T-helper 17 cell (primary cell): ENCODE measurements at regions not wholly inside any gene's neighbourhood (a gene's known extent, or its start where the extent isn't known, plus 50 kb on each side); places are given as distances from the start of the nearest gene placed in this dataset.
"Not testable (repeated sequence)": the region's sequence is repeated elsewhere in the genome, so short reads cannot be mapped to it uniquely, and the experiment has no call there.

ENCODE experiments used
- ATAC-seq: fragments of 150-1000 bp; cut with Tn5 transposase; 2 replicates; pipeline ENCODE4 v1.10.0; 2021; ENCODE audit warnings: mild to moderate bottlenecking, moderate library complexity
- DNase-seq, 3 donors: peaks; one replicate each; pipeline versions ENCODE4 v3.0.0 to v3.0.0-alpha.2; 2020 to 2021
- H3K9me3 ChIP-seq: one replicate; pipeline ENCODE4 v1.7.0; 2013; ENCODE audit warnings: low read length, mild to moderate bottlenecking; ENCODE audit not compliant: control insufficient read depth, poor library complexity, severe bottlenecking
- H3K27ac Mint-ChIP-seq: one replicate; pipeline ENCODE4 v1.8.0; 2022; ENCODE audit warnings: mild to moderate bottlenecking, moderate library complexity, mixed read lengths
- H3K27me3 Mint-ChIP-seq: one replicate; pipeline ENCODE4 v1.8.0; 2022; ENCODE audit warnings: mixed read lengths
- H3K36me3 Mint-ChIP-seq: one replicate; pipeline ENCODE4 v1.8.0; 2022; ENCODE audit warnings: low read depth, mixed read lengths
- H3K4me1 Mint-ChIP-seq: one replicate; pipeline ENCODE4 v1.8.0; 2022; ENCODE audit warnings: mild to moderate bottlenecking, mixed read lengths
- H3K4me3 Mint-ChIP-seq: one replicate; pipeline ENCODE4 v1.8.0; 2022; ENCODE audit warnings: mild to moderate bottlenecking, moderate library complexity, mixed read lengths

DNA sequence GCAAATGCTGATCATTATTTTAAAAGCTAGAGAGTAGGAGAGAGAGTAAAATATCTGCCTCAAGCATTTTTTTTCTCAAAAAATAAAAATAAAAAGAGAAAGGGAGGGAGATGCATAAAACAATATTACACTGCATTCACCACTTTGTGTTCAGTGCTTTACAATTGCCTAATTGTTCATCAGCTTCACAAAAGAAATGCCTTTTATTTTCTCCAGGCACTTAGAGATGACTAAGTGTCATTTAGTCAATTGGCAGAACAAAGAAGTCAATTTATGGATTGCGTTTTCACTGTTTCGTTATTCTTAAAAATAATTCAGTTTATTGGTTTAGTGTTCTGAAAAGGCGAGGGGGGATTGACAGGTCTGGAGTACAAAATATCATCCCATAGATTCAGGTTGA, 232.5 kb upstream of the CCNH start:
- no peaks in the 10 kb centered on the region for H3K27me3 Mint-ChIP-seq
- no peaks in the 10 kb centered on the region for H3K4me1 Mint-ChIP-seq
- no peaks in the 10 kb centered on the region for H3K36me3 Mint-ChIP-seq
- no peak overlapping the region for H3K27ac Mint-ChIP-seq
- no peak for DNase-seq
- H3K4me3 Mint-ChIP-seq: no peak overlapping the region
- no peaks in the 10 kb centered on the region for H3K9me3 ChIP-seq
- ATAC-seq: no peak

DNA sequence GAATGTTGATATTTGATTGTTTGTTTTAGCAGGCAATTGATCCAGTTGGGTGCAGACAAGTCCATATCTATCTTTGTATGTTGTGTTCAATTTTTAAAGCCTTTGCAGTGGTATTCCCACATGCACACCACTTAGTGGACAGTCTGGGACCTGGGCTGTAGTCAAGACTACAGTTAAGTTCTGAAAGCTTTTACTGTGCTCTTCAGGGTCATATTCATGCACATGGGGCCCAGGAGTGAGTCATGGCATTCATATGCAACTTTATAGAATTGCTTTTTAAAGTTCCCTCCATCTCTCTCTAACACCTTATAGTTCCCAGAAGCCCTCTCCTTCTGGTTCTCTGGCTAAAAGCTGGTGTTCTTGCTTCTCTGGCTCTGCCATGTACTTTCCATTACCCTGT, 228.2 kb upstream of the CCNH start:
- ATAC-seq: no peak
- DNase-seq: no peak
- no peak overlapping the region for H3K4me3 Mint-ChIP-seq
- no peaks in the 10 kb centered on the region for H3K27me3 Mint-ChIP-seq
- no peak overlapping the region for H3K27ac Mint-ChIP-seq
- H3K9me3 ChIP-seq: no peaks in the 10 kb centered on the region
- no peaks in the 10 kb centered on the region for H3K4me1 Mint-ChIP-seq
- no peaks in the 10 kb centered on the region for H3K36me3 Mint-ChIP-seq

DNA sequence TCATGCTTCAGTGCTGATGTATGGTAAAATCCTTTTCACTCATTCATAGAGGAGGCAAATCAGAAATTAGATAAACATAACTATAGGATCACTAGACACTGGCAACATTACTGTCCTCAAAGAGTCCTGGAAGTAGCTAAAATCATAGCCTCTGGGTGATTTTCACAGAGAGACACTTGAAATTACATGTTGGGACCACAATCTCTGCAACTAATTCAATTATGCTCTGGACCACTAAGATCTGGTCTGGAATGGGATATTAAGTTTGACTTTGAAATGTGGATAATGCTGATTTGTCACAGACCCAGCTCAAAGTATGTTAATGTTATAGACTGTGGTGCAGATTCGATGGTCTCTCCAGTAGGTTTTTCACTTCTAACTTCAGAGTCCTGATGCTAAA, 214.6 kb upstream of the CCNH start:
- no peaks in the 10 kb centered on the region for H3K9me3 ChIP-seq
- Mint-ChIP-seq H3K36me3 (no peaks in the 10 kb centered on the region), H3K27me3 (peaks cover 9% of the 10 kb centered on the region), H3K4me3 (no peak overlapping the region), H3K4me1 (no peaks in the 10 kb centered on the region), H3K27ac (no peak overlapping the region)
- ATAC-seq (no peak), DNase-seq (no peak)

DNA sequence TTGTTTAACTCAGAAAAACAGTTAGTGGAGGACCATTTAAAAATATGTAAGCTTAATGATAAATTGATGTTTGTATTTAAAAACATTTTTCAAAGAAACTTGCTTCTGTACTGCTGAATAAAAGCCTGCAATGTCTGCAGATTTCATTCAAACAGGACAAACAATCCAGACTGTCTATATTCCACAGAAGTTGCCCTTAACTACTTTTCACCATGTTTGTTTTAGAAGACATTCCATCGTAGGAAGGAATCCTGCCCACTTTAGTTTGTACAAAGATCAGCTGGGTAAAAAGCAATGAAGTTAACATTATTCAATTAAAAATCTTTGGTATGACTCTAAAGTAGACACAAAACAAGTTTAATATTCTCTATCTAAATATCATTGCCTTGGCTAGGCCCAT, 195.7 kb upstream of the CCNH start:
- ATAC-seq (no peak), DNase-seq (no peak)
- Mint-ChIP-seq H3K4me3 (no peak overlapping the region), H3K27me3 (peaks cover 16% of the 10 kb centered on the region), H3K27ac (no peak overlapping the region), H3K4me1 (no peaks in the 10 kb centered on the region), H3K36me3 (no peaks in the 10 kb centered on the region)
- H3K9me3 ChIP-seq: no peaks in the 10 kb centered on the region

DNA sequence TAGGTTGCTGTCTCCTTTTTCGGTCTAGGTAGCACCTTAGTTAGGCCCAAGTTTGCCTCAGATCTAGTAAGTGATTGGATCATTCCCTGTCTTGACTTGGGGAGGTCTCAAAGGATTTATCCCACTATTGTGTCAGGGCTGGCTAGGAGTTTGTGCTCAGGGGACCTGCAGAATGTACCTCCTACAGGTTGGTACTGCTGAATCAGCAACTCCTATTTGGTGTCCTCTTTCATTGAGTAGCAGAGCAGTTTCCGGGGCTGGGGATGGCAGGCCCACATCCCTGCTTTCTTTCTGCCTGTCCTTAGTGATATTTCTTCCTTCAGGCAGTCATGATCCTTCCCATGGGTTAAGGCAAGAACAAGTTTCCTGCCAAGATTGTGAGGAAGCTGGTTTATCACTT, 192.9 kb upstream of the CCNH start:
- peaks cover 8% of the 10 kb centered on the region for H3K27me3 Mint-ChIP-seq
- DNase-seq (no peak), ATAC-seq (no peak)
- H3K9me3 ChIP-seq: no peaks in the 10 kb centered on the region
- H3K36me3 Mint-ChIP-seq: no peaks in the 10 kb centered on the region
- no peak overlapping the region for H3K4me3 Mint-ChIP-seq
- H3K27ac Mint-ChIP-seq: no peak overlapping the region
- H3K4me1 Mint-ChIP-seq: no peaks in the 10 kb centered on the region

DNA sequence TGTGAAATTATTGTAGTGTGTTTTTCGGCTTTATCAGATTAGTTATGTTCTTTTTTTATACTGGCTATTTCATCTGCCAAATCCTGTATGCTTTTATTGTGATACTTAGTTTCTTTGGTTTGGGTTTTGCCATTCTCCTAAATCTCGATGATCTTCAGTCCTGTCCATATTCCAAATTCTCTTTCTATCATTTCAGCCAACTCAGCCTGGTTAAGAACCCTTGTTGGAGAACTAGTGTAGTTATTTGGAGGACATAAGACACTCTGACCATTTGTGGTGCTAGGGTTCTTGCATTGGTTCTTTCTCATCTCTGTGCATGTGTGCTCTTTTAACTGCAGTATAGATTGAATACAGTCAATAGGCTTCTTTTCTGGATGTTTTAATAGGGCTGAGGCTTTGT, 187.0 kb upstream of the CCNH start:
- ATAC-seq: no peak
- H3K27me3 Mint-ChIP-seq: no peaks in the 10 kb centered on the region
- no peak for DNase-seq
- H3K4me1 Mint-ChIP-seq: no peaks in the 10 kb centered on the region
- no peak overlapping the region for H3K27ac Mint-ChIP-seq
- no peak overlapping the region for H3K4me3 Mint-ChIP-seq
- H3K9me3 ChIP-seq: no peaks in the 10 kb centered on the region
- no peaks in the 10 kb centered on the region for H3K36me3 Mint-ChIP-seq

DNA sequence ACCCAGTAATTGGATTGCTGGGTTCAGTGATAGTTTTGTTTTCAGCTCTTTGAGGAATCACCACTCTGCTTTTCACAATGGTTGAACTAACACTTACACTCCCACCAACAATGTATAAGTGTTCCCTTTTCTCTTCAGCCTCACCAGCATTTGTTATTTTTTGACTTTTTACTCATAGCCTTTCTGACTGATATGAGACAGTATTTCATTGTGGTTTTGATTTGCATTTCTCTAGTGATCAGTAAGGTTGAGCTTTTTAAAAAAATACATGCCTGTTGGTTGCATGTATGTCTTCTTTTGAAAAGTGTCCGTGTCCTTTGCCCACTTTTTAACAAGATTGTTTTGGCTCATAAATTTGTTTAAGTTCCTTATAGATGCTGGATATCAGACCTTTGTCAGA, 185.7 kb upstream of the CCNH start:
- ATAC-seq (no peak), DNase-seq (no peak)
- Mint-ChIP-seq H3K27me3 (no peaks in the 10 kb centered on the region), H3K36me3 (no peaks in the 10 kb centered on the region), H3K27ac (no peak overlapping the region), H3K4me3 (no peak overlapping the region), H3K4me1 (no peaks in the 10 kb centered on the region)
- no peaks in the 10 kb centered on the region for H3K9me3 ChIP-seq

DNA sequence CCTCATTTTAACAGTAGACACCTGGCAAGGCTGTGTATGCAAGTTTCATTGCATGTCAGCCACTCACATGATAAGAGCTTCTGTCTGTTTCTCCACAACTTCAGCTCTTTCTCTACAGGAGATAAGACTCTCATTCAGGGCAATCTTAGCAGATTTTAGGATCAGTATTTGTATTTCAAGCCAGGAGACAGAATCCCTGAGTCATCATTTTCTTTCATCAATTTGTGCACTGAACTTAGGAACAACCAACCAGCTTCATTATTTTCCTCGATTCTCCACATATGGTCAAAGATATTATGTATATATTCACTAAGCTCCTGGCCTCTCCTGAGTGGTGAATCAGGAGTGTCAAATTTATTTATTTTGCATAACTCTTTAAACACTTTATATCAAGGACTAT, 181.8 kb upstream of the CCNH start:
- DNase-seq (no peak), ATAC-seq (no peak)
- peaks cover 9% of the 10 kb centered on the region for H3K27me3 Mint-ChIP-seq
- no peak overlapping the region for H3K27ac Mint-ChIP-seq
- no peaks in the 10 kb centered on the region for H3K9me3 ChIP-seq
- H3K36me3 Mint-ChIP-seq: no peaks in the 10 kb centered on the region
- H3K4me1 Mint-ChIP-seq: no peaks in the 10 kb centered on the region
- H3K4me3 Mint-ChIP-seq: no peak overlapping the region

DNA sequence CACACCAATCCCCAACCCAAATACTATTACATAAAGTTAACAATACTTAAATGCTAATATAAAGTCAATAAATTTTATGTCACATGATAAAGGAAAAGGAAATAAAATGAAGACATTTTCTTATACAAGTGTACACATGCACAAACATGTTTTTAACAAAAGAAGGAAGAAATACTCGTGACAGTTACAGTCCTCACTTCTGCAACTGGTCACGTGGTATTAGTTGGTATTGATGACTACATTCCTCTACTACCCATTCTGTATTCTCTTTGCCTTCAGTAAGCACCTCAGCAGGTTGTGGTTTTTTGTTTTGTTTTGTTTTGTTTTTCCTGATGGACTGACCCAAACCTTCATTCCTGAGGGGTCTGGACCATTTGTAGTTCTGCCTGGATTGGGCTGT, 176.9 kb upstream of the CCNH start:
- no peak for DNase-seq
- H3K27ac Mint-ChIP-seq: no peak overlapping the region
- no peaks in the 10 kb centered on the region for H3K4me1 Mint-ChIP-seq
- H3K36me3 Mint-ChIP-seq: no peaks in the 10 kb centered on the region
- no peak for ATAC-seq
- H3K27me3 Mint-ChIP-seq: peaks cover 9% of the 10 kb centered on the region
- H3K4me3 Mint-ChIP-seq: no peak overlapping the region
- H3K9me3 ChIP-seq: no peaks in the 10 kb centered on the region

DNA sequence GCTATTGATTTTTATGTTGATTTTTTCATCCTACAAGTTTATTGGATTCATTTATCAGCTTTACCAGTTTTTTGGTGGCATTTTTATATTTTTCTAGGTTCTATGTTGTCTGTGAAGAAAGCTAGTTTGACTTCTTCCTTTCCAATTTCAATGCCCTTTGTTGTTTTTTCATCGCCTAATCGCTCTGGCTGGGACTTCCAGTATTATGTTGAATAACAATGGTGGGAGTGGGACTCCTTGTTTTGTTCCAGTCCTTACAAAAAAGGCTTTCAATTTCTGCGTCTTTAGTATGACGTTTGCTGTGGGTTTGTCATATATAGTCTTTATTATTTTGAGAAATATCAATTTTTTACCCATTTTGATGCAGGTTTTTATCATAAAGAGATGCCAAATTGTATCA, 175.6 kb upstream of the CCNH start:
- no peaks in the 10 kb centered on the region for H3K36me3 Mint-ChIP-seq
- ATAC-seq (no peak), DNase-seq (no peak)
- peaks cover 9% of the 10 kb centered on the region for H3K27me3 Mint-ChIP-seq
- H3K27ac Mint-ChIP-seq: no peak overlapping the region
- H3K4me3 Mint-ChIP-seq: no peak overlapping the region
- no peaks in the 10 kb centered on the region for H3K9me3 ChIP-seq
- no peaks in the 10 kb centered on the region for H3K4me1 Mint-ChIP-seq

DNA sequence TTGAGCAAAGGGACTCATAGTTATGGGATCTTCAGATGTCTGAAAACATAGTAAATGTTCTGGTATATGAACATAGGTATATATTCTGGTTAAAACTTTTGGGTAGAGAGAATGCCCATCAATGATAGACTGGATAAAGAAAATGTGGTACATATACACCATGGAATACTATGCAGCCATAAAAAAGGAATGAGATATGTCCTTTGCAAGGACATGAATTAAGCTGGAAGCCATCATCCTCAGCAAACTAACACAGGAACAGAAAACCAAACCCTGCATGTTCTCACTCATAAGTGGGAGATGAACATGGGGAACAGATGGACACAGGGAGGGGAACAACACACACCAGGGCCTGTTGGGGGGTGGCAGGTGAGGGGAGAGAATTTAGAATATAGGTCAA, 171.0 kb upstream of the CCNH start:
- not testable (repeated sequence) for H3K9me3 ChIP-seq, DNase-seq, H3K36me3 Mint-ChIP-seq, H3K4me1 Mint-ChIP-seq, H3K4me3 Mint-ChIP-seq, ATAC-seq, H3K27ac Mint-ChIP-seq, H3K27me3 Mint-ChIP-seq

DNA sequence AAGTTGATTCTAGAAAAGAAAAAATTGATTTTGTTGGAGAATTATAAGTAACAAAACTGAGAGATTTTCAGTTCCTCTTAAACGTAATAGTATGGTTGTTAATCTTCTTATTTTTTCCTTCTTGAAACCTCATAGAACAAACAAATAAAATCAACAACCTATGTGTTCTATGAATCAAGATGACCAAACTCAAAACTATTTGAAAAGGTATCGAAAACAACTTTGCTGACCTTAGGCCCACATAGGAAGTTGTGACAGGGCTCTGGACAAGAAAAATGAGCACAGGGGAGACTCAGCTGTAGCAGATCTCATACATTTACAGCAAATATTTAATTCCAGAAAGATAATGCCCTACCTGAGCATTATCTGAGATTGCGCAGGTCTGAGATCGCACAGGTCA, 169.4 kb upstream of the CCNH start:
- Mint-ChIP-seq H3K4me1 (no peaks in the 10 kb centered on the region), H3K4me3 (no peak overlapping the region), H3K27ac (no peak overlapping the region), H3K36me3 (no peaks in the 10 kb centered on the region), H3K27me3 (no peaks in the 10 kb centered on the region)
- H3K9me3 ChIP-seq: no peaks in the 10 kb centered on the region
- DNase-seq: no peak
- no peak for ATAC-seq

DNA sequence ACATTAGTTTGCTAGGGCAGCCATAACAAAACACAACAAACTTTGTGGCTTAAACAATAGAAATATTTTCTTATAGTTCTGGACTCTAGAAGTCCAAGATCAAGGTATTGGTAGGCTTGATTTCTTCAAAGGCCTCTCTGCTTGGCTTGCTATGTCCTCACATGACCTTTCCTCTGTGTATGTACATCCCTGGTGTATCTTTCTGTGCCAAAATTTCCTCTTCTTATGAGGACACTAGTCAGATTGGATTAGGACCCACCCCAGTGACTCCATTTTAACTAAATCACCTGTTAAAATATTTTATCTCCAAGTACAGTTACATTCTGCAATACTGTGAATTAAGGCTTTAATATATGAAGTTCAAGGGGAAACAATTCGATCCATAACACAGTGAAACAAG, 168.9 kb upstream of the CCNH start:
- Mint-ChIP-seq H3K4me1 (no peaks in the 10 kb centered on the region), H3K36me3 (no peaks in the 10 kb centered on the region), H3K4me3 (no peak overlapping the region), H3K27me3 (peaks cover 1% of the 10 kb centered on the region), H3K27ac (no peak overlapping the region)
- no peaks in the 10 kb centered on the region for H3K9me3 ChIP-seq
- DNase-seq (no peak), ATAC-seq (no peak)

DNA sequence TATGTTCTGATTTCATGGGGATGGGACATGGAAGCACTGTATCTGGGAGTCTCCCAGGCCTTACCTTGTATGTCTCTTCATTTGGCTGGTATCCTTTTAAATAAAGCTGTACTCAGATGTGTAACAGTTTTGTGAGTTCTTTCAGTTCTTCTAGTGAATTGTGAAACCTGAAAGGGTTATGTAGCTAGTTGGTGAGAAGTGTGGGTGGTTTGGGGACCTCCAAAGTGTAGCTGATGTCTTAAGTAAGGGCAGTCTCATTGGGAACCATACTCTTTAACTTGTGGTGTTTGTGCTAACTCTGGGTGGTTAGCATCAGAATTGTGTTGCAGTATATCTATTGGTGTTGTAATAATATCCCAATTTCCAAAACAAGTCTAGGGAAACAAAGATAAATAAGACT, 166.9 kb upstream of the CCNH start:
- DNase-seq: no peak
- Mint-ChIP-seq H3K27me3 (peaks cover 9% of the 10 kb centered on the region), H3K4me1 (no peaks in the 10 kb centered on the region), H3K4me3 (no peak overlapping the region), H3K27ac (no peak overlapping the region), H3K36me3 (no peaks in the 10 kb centered on the region)
- no peak for ATAC-seq
- no peaks in the 10 kb centered on the region for H3K9me3 ChIP-seq

DNA sequence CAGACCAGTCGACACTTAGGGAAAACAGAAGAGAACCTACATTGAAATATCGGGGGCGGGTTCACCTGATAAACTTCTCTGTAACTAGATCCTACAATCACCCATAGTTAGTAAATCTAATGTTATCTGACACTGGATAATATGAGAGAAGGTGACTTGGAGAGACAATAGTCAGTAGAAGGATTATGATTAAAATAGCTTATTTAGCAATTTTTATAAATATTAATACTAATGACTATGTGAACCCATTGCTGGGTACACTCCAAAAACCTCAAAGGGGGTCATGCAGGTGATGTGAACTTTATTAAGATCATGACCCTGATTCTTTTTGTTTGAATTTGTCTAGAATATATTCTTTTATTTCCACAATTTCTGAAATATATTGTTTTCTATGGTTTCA, 164.1 kb upstream of the CCNH start:
- no peak for ATAC-seq
- Mint-ChIP-seq H3K4me1 (no peaks in the 10 kb centered on the region), H3K27ac (no peak overlapping the region), H3K36me3 (no peaks in the 10 kb centered on the region), H3K4me3 (no peak overlapping the region), H3K27me3 (peaks cover 14% of the 10 kb centered on the region)
- no peaks in the 10 kb centered on the region for H3K9me3 ChIP-seq
- no peak for DNase-seq
